Tibial artery (tissue), 4 donors: ENCODE measurements at regions not wholly inside any gene's neighbourhood (a gene's known extent, or its start where the extent isn't known, plus 50 kb on each side); places are given as distances from the start of the nearest gene placed in this dataset.

Source experiments
- DNase-seq, 2 donors: peaks; one replicate each; pipeline ENCODE4 v3.0.0-alpha.2; 2019
- H3K27ac ChIP-seq, 2 donors: fragments of 200-600 bp; sonication (generic) in 1 of 2; 1 replicate in 1 of 2; 2 replicates in 1 of 2; pipeline ENCODE4 v1.5.1; 2018 to 2019; ENCODE audit warnings: mild to moderate bottlenecking in 1 of 2
- H3K27me3 ChIP-seq, 2 donors: fragments of 200-600 bp; sonication (generic) in 1 of 2; one replicate each; pipeline versions ENCODE4 v1.5.1 to v1.6.0; 2016 to 2019
- H3K36me3 ChIP-seq, 3 donors: fragments of 200-600 bp; sonication (generic) in 2 of 3; one replicate each; pipeline ENCODE4 v1.5.1; 2016 to 2019; ENCODE audit warnings: mild to moderate bottlenecking in 2 of 3
- H3K4me1 ChIP-seq, 4 donors: fragments of 200-600 bp; sonication (generic) in 2 of 4; 1 replicate in 3 of 4; 2 replicates in 1 of 4; pipeline ENCODE4 v1.5.1; 2016 to 2019
- H3K4me3 ChIP-seq, 2 donors: fragments of 200-600 bp; sonication (generic) in 1 of 2; 1 replicate in 1 of 2; 2 replicates in 1 of 2; pipeline ENCODE4 v1.5.1; 2018 to 2019; ENCODE audit warnings: mild to moderate bottlenecking in 2 of 2
- H3K9me3 ChIP-seq, 3 donors: fragments of 200-600 bp; sonication (generic) in 1 of 3; one replicate each; pipeline ENCODE4 v1.5.1; 2016 to 2019
- CTCF ChIP-seq, 2 experiments: fragments of 200-600 bp in 1 of 2; fragments of 450-650 bp in 1 of 2; IDR thresholded peaks; one replicate each; pipeline ENCODE4 v1.5.1; 2017 to 2019; ENCODE audit warnings: antibody characterized with exemption in 2 of 2, mild to moderate bottlenecking in 1 of 2, moderate library complexity in 1 of 2
- intact Hi-C: fragments of 100-400 bp; cut with DNase I; formaldehyde crosslinking; loops from one replicate; pipeline ENCODE4 v1.15.0; 2023; ENCODE audit warnings: low total_unique reads

DNA sequence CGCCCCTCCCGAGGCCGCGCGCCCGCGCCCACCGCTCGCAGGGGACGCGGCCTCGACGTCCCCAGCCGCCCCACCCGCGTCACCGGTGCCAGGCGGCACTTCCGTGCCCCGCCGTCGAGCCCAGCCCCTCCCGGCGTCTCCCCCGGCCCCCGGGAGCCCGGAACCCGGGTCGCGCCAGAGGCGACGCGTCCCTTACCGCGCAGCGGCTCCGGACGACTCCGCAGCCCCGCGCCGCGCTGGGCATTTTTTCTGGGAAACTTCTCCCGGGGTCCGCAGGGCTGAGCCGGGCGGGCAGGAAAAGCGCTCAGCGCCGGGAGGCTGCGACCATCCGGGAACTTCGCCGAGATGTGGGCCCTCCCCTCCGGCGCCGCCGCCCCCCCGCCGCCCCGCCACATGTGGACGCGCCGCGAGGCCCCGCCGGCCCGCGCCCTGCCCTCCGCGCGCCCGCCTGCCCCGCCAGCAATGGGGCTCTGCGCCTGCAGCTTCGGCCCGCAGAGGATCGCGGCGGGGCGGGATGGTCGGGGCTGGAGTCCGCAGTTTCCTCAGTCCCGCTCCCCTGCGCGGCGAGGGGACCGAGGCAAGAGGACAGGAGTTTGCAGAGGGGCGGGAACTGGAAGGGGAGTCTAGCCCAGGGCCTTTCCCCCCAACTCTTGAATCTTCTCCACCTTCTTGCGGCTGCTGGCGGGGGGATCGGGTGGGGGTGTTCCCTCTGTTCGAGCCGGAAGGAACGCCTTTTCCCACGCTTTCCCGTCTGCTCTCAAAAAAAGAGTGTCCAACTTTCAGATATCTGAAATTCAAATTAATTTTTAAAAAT lies 81.5 kb downstream of the CHRNA1 start:
- H3K9me3 ChIP-seq, result no peaks in the 10 kb centered on the region
- no peaks in the 10 kb centered on the region for H3K27me3 ChIP-seq
- intact Hi-C loops, result loop anchor here (5.0 kb wide), 2 partner anchors 65 to 195 kb away; partner anchors contain the start of gene GPR155
- no peaks in the 10 kb centered on the region for H3K36me3 ChIP-seq
- DNase-seq, result peak; percentile 62 to 88
- no peak for TF ChIP-seq CTCF (IDR thresholded peaks at IDR 0.05)
- peaks cover 0 to 43% (median 25%) of the 10 kb centered on the region in 4 donors for H3K4me1 ChIP-seq
- peak overlapping the region; percentile 91 to 97 for H3K27ac ChIP-seq
- H3K4me3 ChIP-seq, result peak overlapping the region; percentile 80

GRCh38 chr2:174682007-174682577 lies 82.2 kb downstream of the CHRNA1 start:
- DNase-seq, result peak; percentile 47 to 79
- Histone ChIP-seq H3K27ac (peak overlapping the region; percentile 91 to 97), H3K4me1 (peaks cover 0 to 49% (median 24%) of the 10 kb centered on the region in 4 donors), H3K4me3 (peak overlapping the region; percentile 80), H3K27me3 (no peaks in the 10 kb centered on the region), H3K36me3 (no peaks in the 10 kb centered on the region), H3K9me3 (no peaks in the 10 kb centered on the region)
- intact Hi-C loops, result loop anchor here (5.0 kb wide), 2 partner anchors 65 to 195 kb away; partner anchors contain the start of gene GPR155
- no peak for TF ChIP-seq CTCF (IDR thresholded peaks at IDR 0.05)

GRCh38 chr2:174681099-174682006 lies 82.9 kb downstream of the CHRNA1 start:
- intact Hi-C loops, result loop anchor here (5.0 kb wide), 2 partner anchors 64 to 194 kb away; partner anchors contain the start of gene GPR155
- H3K9me3 ChIP-seq, result no peaks in the 10 kb centered on the region
- no peaks in the 10 kb centered on the region for H3K27me3 ChIP-seq
- peaks cover 0 to 49% (median 24%) of the 10 kb centered on the region in 4 donors for H3K4me1 ChIP-seq
- DNase-seq, result peak; percentile 41 to 71
- peaks cover 0 to 2% (median 0%) of the 10 kb centered on the region in 3 donors for H3K36me3 ChIP-seq
- TF ChIP-seq CTCF (IDR thresholded peaks at IDR 0.05), result no peak
- peak overlapping the region; percentile 91 to 97 for H3K27ac ChIP-seq
- peak overlapping the region; percentile 80 for H3K4me3 ChIP-seq

- intact Hi-C loops, result loop anchor here (5.0 kb wide), 2 partner anchors 63 to 193 kb away; partner anchors contain the start of gene GPR155
- H3K36me3 ChIP-seq, result peaks cover 4 to 13% (median 5%) of the 10 kb centered on the region in 3 donors
- no peak for TF ChIP-seq CTCF (IDR thresholded peaks at IDR 0.05)
- peaks cover 0 to 56% (median 24%) of the 10 kb centered on the region in 4 donors for H3K4me1 ChIP-seq
- H3K27ac ChIP-seq, result no peak overlapping the region
- DNase-seq, result no peak
- no peaks in the 10 kb centered on the region for H3K27me3 ChIP-seq
- no peak overlapping the region for H3K4me3 ChIP-seq
- no peaks in the 10 kb centered on the region for H3K9me3 ChIP-seq
Observed at GRCh38 chr2:174680221-174680620, 82.6 kb upstream of the WIPF1 start.

DNA sequence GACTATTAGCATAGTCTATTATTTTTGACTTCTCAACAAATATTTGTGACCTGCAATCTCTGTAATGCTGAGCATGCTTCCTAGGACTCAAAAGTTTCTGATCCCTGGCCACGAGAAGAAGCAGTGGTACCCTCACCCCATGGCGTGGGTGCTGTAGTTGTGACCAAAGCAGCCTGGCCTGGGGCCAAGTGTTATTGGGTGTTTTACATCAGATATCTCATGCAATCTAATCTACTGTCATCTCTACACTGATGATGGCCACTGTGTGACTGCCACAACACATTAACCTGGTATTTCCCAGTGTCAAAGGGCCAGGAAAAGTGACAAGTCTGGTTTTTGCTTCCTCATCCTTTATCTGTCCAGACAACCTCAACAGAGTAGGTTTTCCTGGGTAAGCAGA lies 80.8 kb upstream of the WIPF1 start:
- peaks cover 0 to 53% (median 23%) of the 10 kb centered on the region in 4 donors for H3K4me1 ChIP-seq
- H3K36me3 ChIP-seq, result peaks cover 4 to 13% (median 7%) of the 10 kb centered on the region in 3 donors
- intact Hi-C loops, result no loop called here
- H3K27me3 ChIP-seq, result no peaks in the 10 kb centered on the region
- no peak for TF ChIP-seq CTCF (IDR thresholded peaks at IDR 0.05)
- no peaks in the 10 kb centered on the region for H3K9me3 ChIP-seq
- H3K27ac ChIP-seq, result no peak overlapping the region
- no peak overlapping the region for H3K4me3 ChIP-seq
- no peak for DNase-seq
